IgD-negative memory B cell (primary cell): ENCODE measurements at regions not wholly inside any gene's neighbourhood (a gene's known extent, or its start where the extent isn't known, plus 50 kb on each side); places are given as distances from the start of the nearest gene placed in this dataset.

Experiments used
- H3K27ac Mint-ChIP-seq, 3 donors: one replicate each; pipeline ENCODE4 v1.8.0; 2020 to 2022; ENCODE audit warnings: mild to moderate bottlenecking in 3 of 3, mixed read lengths in 3 of 3, moderate library complexity in 1 of 3
- H3K27me3 Mint-ChIP-seq: one replicate; pipeline ENCODE4 v1.8.0; 2021; ENCODE audit warnings: mixed read lengths
- H3K36me3 Mint-ChIP-seq: one replicate; pipeline ENCODE4 v1.8.0; 2020; ENCODE audit warnings: mild to moderate bottlenecking, mixed read lengths
- H3K4me1 Mint-ChIP-seq, 3 donors: one replicate each; pipeline ENCODE4 v1.8.0; 2020 to 2022; ENCODE audit warnings: mixed read lengths in 3 of 3, mild to moderate bottlenecking in 1 of 3
- H3K4me3 Mint-ChIP-seq, 4 donors: one replicate each; pipeline ENCODE4 v1.8.0; 2020 to 2022; ENCODE audit warnings: mild to moderate bottlenecking in 4 of 4, mixed read lengths in 4 of 4, moderate library complexity in 3 of 4
- H3K9me3 Mint-ChIP-seq, 3 donors: one replicate each; pipeline ENCODE4 v1.8.0; 2020 to 2021; ENCODE audit warnings: mixed read lengths in 3 of 3, mild to moderate bottlenecking in 1 of 3

DNA sequence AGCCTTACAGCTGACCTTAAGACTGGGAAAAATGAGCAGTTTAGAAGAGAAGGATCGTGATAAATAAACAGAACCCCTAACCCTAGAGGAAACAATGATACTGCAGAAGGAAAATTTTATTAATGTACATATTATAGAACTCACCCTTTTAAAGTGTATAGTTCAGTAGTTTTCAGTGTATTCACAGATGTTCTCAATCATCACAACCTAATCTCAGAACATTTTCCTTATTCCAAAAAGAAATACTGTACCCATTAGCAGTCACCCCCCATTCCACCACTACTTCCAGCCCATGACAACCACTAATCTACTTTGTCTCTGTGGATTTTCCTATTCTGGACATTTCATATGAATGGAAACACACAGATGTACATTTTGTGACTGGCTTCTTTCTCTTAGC, 90.2 kb upstream of the AGTR1 start:
- Mint-ChIP-seq H3K4me3 (no peak overlapping the region), H3K36me3 (no peaks in the 10 kb centered on the region), H3K9me3 (peaks cover 0 to 3% (median 3%) of the 10 kb centered on the region in 3 donors), H3K27me3 (no peaks in the 10 kb centered on the region), H3K27ac (no peak overlapping the region), H3K4me1 (no peaks in the 10 kb centered on the region)

DNA sequence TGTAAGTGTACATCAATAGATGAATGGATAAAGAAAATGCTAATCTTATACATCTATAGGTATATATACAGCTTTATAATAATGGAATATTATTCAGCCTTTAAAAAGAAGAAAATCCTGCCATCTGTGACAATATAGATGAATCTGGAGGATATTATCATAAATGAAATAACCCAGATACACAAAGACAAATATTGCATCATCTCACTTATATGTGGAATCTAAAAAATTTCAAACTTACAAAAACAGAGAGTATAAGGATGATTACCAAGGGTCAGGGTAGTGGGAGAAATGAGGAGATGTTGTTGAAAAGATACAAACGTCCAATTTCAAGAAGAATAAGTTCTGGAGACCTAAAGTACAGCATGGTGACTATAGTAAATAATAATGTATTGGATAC, 85.4 kb upstream of the AGTR1 start:
- H3K4me3 Mint-ChIP-seq: no peak overlapping the region
- no peaks in the 10 kb centered on the region for H3K4me1 Mint-ChIP-seq
- no peaks in the 10 kb centered on the region for H3K27me3 Mint-ChIP-seq
- no peak overlapping the region for H3K27ac Mint-ChIP-seq
- no peaks in the 10 kb centered on the region for H3K36me3 Mint-ChIP-seq
- peaks cover 0 to 3% (median 3%) of the 10 kb centered on the region in 3 donors for H3K9me3 Mint-ChIP-seq

DNA sequence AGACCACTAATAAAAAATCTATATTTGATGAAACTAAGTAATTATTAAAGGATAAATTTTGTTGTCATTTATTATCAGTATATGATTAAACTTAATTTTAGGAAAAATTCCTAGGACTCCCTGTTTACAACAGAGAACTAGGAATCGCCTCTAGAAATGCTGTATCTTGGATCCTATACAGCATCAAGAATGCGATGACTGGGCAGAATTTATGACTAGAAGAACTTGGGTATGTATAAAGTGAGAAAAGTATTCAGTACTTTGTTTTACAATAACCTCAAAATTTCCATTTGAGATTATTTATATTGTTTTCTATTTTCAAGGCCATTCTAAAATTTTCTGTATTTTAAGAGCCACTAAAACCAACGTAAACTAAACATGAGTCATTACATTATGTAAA, 82.3 kb upstream of the AGTR1 start:
- no peaks in the 10 kb centered on the region for H3K36me3 Mint-ChIP-seq
- H3K27ac Mint-ChIP-seq: no peak overlapping the region
- H3K9me3 Mint-ChIP-seq: peaks cover 0 to 7% (median 0%) of the 10 kb centered on the region in 3 donors
- no peak overlapping the region for H3K4me3 Mint-ChIP-seq
- no peaks in the 10 kb centered on the region for H3K4me1 Mint-ChIP-seq
- H3K27me3 Mint-ChIP-seq: no peaks in the 10 kb centered on the region

DNA sequence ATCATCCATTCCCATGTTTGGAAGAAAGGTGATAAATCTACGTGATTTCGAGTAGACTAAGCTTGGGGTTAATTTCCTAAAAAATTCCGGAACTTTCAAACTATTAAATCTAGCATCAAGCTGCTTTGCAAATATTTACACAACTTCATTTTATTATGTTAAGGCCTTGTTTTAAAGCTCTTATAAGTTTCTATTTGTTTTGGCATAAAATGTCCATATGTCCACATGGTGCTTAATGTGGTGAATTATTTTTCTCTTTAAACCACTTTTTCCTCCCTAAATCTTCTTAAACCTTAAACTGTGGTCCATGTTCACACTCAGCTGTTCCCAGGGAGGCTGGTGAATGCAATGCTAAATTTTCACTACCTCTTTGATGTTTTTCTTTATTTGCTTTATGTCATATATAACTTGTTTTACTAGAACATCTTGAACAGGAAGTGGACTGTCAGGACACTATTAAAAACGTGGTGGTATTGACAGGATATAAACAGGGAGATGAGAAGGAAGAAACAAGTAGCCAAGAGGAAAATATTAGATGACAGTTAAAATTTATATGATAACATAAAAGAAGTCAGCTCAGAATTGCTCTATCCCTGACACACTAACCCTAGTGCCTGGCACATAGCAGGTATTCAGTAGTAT, 72.5 kb upstream of the AGTR1 start:
- Mint-ChIP-seq H3K4me3 (no peak overlapping the region), H3K9me3 (peaks cover 2 to 5% (median 4%) of the 10 kb centered on the region in 3 donors), H3K27me3 (no peaks in the 10 kb centered on the region), H3K36me3 (no peaks in the 10 kb centered on the region), H3K27ac (peak overlapping the region in 1 of 3 donors; percentile 28), H3K4me1 (no peaks in the 10 kb centered on the region)

DNA sequence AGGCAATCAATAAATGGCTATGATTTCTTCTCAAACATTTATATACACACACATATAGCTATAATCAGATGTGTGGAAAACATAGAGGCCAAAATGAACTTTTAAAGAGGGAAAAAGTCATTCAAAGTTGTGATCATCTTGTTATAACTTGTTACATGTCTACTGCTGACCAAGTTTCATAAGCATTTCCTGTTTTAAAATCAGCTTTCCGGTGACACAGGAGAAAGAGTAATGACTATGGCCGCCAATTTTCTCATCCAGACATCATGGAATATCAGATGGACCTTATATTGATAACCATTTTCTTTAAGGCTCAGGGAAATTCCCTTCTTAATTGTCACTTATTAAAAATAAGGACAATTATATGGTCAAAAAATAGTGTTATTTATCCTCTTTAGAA, 71.7 kb upstream of the AGTR1 start:
- Mint-ChIP-seq H3K27ac (no peak overlapping the region), H3K4me3 (no peak overlapping the region), H3K9me3 (peaks cover 2 to 5% (median 4%) of the 10 kb centered on the region in 3 donors), H3K27me3 (no peaks in the 10 kb centered on the region), H3K36me3 (no peaks in the 10 kb centered on the region), H3K4me1 (no peaks in the 10 kb centered on the region)

DNA sequence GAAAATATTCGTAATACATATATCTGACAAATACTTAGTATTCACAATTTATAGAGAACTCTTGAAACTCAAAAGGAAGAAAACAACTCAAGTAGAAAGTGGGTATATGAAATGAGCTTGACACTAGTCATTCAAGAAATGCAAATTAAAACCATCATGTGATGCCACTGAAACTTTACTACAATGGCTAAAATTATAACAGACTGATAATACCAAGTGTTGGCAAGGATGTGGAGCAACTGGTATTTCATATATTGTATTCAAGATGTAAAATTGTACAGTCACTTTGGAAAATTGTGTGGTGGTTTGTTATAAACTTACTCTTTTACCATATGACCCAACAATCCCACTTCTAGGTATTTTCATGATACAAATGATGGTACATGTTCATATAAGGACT, 68.7 kb upstream of the AGTR1 start:
- Mint-ChIP-seq H3K27ac (no peak overlapping the region), H3K4me1 (no peaks in the 10 kb centered on the region), H3K9me3 (peaks cover 4 to 8% (median 5%) of the 10 kb centered on the region in 3 donors), H3K4me3 (no peak overlapping the region), H3K36me3 (no peaks in the 10 kb centered on the region), H3K27me3 (no peaks in the 10 kb centered on the region)

DNA sequence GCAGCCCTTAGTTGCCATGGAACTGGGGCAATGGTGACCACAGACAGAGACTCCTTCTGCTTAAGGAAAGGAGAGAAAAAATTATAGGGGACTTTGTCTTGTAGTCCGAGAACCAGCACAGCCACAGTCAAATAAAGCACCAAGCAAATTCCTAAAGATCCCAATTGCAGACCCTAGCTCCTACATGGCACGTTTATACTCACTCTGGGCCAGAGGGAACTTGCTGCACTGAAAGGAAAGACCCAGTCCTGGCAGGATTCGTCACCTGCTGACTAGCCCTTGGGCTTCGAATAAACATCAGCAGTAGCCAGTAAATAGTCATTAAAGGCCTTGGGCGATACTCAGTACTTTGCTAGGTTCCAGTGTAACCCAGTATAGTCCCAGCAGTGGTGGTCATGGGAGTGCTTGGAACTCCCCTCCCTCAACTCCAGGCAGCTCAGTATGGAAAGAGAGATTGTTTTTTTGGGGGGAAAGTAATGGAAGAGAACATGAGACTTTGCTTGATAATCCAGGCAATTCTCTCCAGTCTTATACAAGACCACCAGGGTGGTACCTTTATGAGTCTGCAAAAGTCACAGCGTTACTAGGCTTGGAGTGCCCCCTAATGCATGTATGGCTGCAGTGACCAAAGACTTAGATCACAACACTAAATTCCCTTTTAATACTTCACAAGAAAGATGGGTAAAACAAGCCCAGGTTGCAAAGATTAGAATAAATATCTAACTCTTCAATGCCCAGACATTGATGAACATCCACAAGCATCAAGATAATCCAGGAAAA, 66.4 kb upstream of the AGTR1 start:
- no peaks in the 10 kb centered on the region for H3K36me3 Mint-ChIP-seq
- no peaks in the 10 kb centered on the region for H3K27me3 Mint-ChIP-seq
- H3K4me3 Mint-ChIP-seq: no peak overlapping the region

DNA sequence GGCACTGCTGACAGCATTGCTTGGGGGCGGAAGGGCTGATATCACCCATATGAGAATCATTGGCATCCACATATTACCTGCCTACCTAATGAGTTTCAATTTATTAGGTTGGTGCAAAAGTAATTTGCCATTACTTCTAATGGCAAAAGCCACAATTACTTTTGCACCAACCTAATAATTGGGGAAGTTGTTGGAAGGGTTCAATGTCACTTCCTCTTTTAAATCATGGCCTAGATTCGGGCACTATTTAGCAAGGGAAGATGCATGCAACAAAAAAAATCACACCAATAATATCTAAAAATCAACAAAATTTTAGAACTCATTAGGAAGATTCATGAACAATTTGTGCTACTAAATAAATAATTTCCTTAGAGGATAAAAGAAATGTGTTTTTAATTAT, 56.0 kb upstream of the AGTR1 start:
- no peak overlapping the region for H3K27ac Mint-ChIP-seq
- H3K27me3 Mint-ChIP-seq: no peaks in the 10 kb centered on the region
- no peaks in the 10 kb centered on the region for H3K36me3 Mint-ChIP-seq
- H3K4me3 Mint-ChIP-seq: no peak overlapping the region
- no peaks in the 10 kb centered on the region for H3K4me1 Mint-ChIP-seq
- H3K9me3 Mint-ChIP-seq: peaks cover 0 to 5% (median 1%) of the 10 kb centered on the region in 3 donors

More for the DNA sequence above, 66.4 kb upstream of the AGTR1 start:
- Mint-ChIP-seq H3K27ac (no peak overlapping the region), H3K9me3 (peaks cover 4 to 8% (median 5%) of the 10 kb centered on the region in 3 donors), H3K4me1 (no peaks in the 10 kb centered on the region)

DNA sequence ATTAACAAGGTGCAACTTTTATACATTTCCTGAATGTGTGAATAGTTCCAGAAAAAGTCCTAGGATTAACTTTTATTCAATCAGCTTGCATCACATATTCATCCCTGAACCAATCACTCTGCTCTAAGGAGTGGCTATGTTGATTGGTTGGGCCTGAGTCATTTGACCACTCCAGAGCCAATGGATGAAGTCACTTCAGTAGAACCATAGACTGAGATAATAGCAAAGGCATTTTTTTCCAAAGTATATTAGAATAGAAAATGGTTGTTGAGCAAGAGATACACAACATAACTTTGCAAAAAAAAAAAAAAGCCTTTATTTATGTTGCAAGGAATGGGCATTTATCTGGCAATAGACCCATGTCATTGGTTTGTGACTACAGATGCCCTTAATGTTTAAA, 55.5 kb upstream of the AGTR1 start:
- Mint-ChIP-seq H3K36me3 (no peaks in the 10 kb centered on the region), H3K4me1 (no peaks in the 10 kb centered on the region), H3K4me3 (no peak overlapping the region), H3K27ac (no peak overlapping the region), H3K27me3 (no peaks in the 10 kb centered on the region), H3K9me3 (peaks cover 0 to 5% (median 1%) of the 10 kb centered on the region in 3 donors)

DNA sequence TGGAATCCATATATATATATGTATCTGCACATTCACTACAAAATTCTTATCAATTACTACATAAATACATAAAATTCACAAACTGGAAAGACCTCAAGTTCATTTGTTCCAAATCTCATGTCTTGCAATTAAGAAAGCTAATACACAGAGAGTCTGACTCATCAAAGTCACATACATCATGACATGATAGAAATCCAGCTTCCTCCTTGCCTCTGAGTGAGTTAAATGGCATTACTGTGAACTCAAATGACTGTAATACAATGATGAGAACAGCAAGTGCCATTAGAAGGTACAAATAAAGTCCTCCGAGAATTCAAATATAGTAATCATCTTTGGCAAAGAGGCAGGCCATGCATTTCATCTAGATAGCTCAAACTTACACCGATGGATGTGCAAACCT, 55.1 kb upstream of the AGTR1 start:
- no peak overlapping the region for H3K27ac Mint-ChIP-seq

DNA sequence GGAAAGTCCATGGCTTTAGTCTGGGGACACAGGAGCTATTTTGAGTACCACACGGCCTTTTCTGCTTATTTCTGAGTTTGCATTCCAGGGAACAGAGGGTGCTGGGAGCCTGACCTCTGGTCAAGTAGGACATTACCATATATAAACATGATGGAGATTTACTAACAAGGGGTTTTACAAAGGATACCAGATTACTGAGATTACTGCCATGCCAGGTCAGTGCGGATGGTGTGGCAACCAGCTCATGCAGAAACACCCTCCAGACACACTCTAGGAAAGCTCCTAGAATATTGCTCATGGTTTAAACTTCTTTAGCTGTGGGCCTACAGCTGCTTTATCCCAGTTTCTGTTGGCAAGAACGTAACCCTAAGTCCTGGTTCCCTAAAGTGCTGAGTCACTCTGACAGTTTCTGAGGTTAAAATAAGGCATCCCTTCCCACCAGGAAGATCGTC, 54.3 kb upstream of the AGTR1 start:
- Mint-ChIP-seq H3K27ac (no peak overlapping the region), H3K9me3 (peaks cover 0 to 5% (median 1%) of the 10 kb centered on the region in 3 donors), H3K36me3 (no peaks in the 10 kb centered on the region), H3K27me3 (no peaks in the 10 kb centered on the region), H3K4me3 (no peak overlapping the region), H3K4me1 (no peaks in the 10 kb centered on the region)

More for the DNA sequence above, 55.1 kb upstream of the AGTR1 start:
- Mint-ChIP-seq H3K36me3 (no peaks in the 10 kb centered on the region), H3K27me3 (no peaks in the 10 kb centered on the region), H3K9me3 (peaks cover 0 to 5% (median 1%) of the 10 kb centered on the region in 3 donors), H3K4me1 (no peaks in the 10 kb centered on the region), H3K4me3 (no peak overlapping the region)

DNA sequence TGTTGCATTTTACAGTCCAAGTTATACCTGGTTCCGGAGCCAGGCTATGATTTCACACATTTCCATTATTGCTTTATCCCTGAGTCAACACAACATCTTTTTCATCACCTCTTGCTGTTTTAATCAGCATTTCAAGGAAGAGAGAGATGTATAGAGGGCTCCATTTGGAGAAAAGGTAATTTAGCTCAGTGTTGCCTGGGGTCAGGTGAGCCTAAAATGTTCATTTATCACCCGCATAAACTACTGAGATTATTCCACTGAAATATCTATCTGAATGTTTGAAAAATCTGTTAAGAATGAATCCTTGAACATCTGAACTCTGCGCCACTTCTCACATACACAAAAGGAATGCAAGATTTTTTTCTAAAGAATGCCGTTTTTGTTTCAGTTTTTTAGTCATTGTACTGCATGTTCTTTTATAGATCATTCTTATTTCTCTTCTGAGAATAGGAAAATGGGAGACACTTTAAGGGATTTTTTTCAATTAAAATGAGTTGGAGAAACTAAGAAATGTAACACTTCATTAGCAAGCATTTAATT, 51.5 kb upstream of the AGTR1 start:
- H3K27ac Mint-ChIP-seq: no peak overlapping the region
- no peak overlapping the region for H3K4me3 Mint-ChIP-seq
- H3K4me1 Mint-ChIP-seq: no peaks in the 10 kb centered on the region
- no peaks in the 10 kb centered on the region for H3K27me3 Mint-ChIP-seq
- no peaks in the 10 kb centered on the region for H3K36me3 Mint-ChIP-seq
- peaks cover 0 to 1% (median 1%) of the 10 kb centered on the region in 3 donors for H3K9me3 Mint-ChIP-seq
